NCI-H2107 (cell line): ENCODE measurements at regions not wholly inside any gene's neighbourhood (a gene's known extent, or its start where the extent isn't known, plus 50 kb on each side); places are given as distances from the start of the nearest gene placed in this dataset.
"Not testable (repeated sequence)": the region's sequence is repeated elsewhere in the genome, so short reads cannot be mapped to it uniquely, and the experiment has no call there.

Experiments used
- DNase-seq: peaks from one replicate; lab custom pipeline; 2025; lab: John Stamatoyannopoulos, UW

- no peak for DNase-seq
Measured at GRCh38 chr19:27891411-27891810, 1321.5 kb downstream of the UQCRFS1 start.

- no peak for DNase-seq
Measured at GRCh38 chr19:27890696-27891095, 1322.3 kb downstream of the UQCRFS1 start.

GRCh38 chr19:27890206-27890605, 1322.7 kb downstream of the UQCRFS1 start:
- no peak for DNase-seq

GRCh38 chr19:27889156-27889555, 1323.8 kb downstream of the UQCRFS1 start:
- DNase-seq = no peak

- DNase-seq = no peak
Measured at GRCh38 chr19:27887946-27888345, 1325.0 kb downstream of the UQCRFS1 start.

- DNase-seq = no peak
Measured at GRCh38 chr19:27885359-27885758, 1327.6 kb downstream of the UQCRFS1 start.

- no peak for DNase-seq
Measured at GRCh38 chr19:27884376-27884775, 1328.6 kb downstream of the UQCRFS1 start.

GRCh38 chr19:27881213-27881612, 1331.7 kb downstream of the UQCRFS1 start:
- DNase-seq = no peak

- DNase-seq = no peak
Measured at GRCh38 chr19:27876976-27877512, 1335.9 kb downstream of the UQCRFS1 start.

GRCh38 chr19:27876489-27876888, 1336.5 kb downstream of the UQCRFS1 start:
- no peak for DNase-seq

- DNase-seq = no peak
Measured at GRCh38 chr19:27872370-27872769, 1340.6 kb downstream of the UQCRFS1 start.

GRCh38 chr19:27870293-27870692, 1342.7 kb downstream of the UQCRFS1 start:
- DNase-seq = no peak

- DNase-seq = no peak
Measured at GRCh38 chr19:27868007-27868406, 1344.9 kb downstream of the UQCRFS1 start.

- DNase-seq = no peak
Measured at GRCh38 chr19:27865927-27866777, 1346.8 kb downstream of the UQCRFS1 start.

GRCh38 chr19:27861411-27861975, 1351.5 kb downstream of the UQCRFS1 start:
- no peak for DNase-seq

GRCh38 chr19:27860309-27860934, 1352.5 kb downstream of the UQCRFS1 start:
- no peak for DNase-seq

- DNase-seq = no peak
Measured at GRCh38 chr19:27859689-27860088, 1353.3 kb downstream of the UQCRFS1 start.

GRCh38 chr19:27858981-27859581, 1353.9 kb downstream of the UQCRFS1 start:
- DNase-seq = no peak

GRCh38 chr19:27852931-27853330, 1360.0 kb downstream of the UQCRFS1 start:
- DNase-seq = not testable (repeated sequence)

- no peak for DNase-seq
Measured at GRCh38 chr19:27851543-27852060, 1361.3 kb downstream of the UQCRFS1 start.

- DNase-seq = no peak
Measured at GRCh38 chr19:27851002-27851481, 1361.9 kb downstream of the UQCRFS1 start.

GRCh38 chr19:27846944-27847343, 1366.0 kb downstream of the UQCRFS1 start:
- DNase-seq = no peak
